Activated CD4-positive, CD25-positive, alpha-beta regulatory T cell (primary cell): ENCODE measurements at regions not wholly inside any gene's neighbourhood (a gene's known extent, or its start where the extent isn't known, plus 50 kb on each side); places are given as distances from the start of the nearest gene placed in this dataset.

Experiments
- DNase-seq, 4 experiments: peaks; one replicate each; lab custom pipeline; 2025; lab: John Stamatoyannopoulos, UW

- DNase-seq, result no peak
Measured at GRCh38 chr13:50682002-50682401, 161.5 kb downstream of the DLEU7 start.

GRCh38 chr13:50682966-50683365, 160.5 kb downstream of the DLEU7 start:
- no peak for DNase-seq

- no peak for DNase-seq
Measured at GRCh38 chr13:50684366-50684765, 159.1 kb downstream of the DLEU7 start.

- no peak for DNase-seq
Measured at GRCh38 chr13:50685491-50685890, 158.0 kb downstream of the DLEU7 start.

- no peak for DNase-seq
Measured at GRCh38 chr13:50685956-50686355, 157.5 kb downstream of the DLEU7 start.

- no peak for DNase-seq
Measured at GRCh38 chr13:50686551-50686950, 156.9 kb downstream of the DLEU7 start.

- no peak for DNase-seq
Measured at GRCh38 chr13:50687545-50687944, 155.9 kb downstream of the DLEU7 start.

- DNase-seq, result no peak
Measured at GRCh38 chr13:50690006-50690405, 153.5 kb downstream of the DLEU7 start.

- DNase-seq, result no peak
Measured at GRCh38 chr13:50691176-50691680, 152.3 kb downstream of the DLEU7 start.

GRCh38 chr13:50691681-50692263, 151.7 kb downstream of the DLEU7 start:
- DNase-seq, result no peak

GRCh38 chr13:50692396-50692915, 151.0 kb downstream of the DLEU7 start:
- no peak for DNase-seq

GRCh38 chr13:50693727-50694126, 149.8 kb downstream of the DLEU7 start:
- no peak for DNase-seq

GRCh38 chr13:50697746-50698539, 145.5 kb downstream of the DLEU7 start:
- no peak for DNase-seq

- no peak for DNase-seq
Measured at GRCh38 chr13:50699874-50700663, 143.4 kb downstream of the DLEU7 start.

GRCh38 chr13:50700664-50701305, 142.7 kb downstream of the DLEU7 start:
- no peak for DNase-seq

- DNase-seq, result no peak
Measured at GRCh38 chr13:50701469-50701868, 142.0 kb downstream of the DLEU7 start.

- DNase-seq, result no peak
Measured at GRCh38 chr13:50706505-50706904, 137.0 kb downstream of the DLEU7 start.

GRCh38 chr13:50707628-50708027, 135.9 kb downstream of the DLEU7 start:
- no peak for DNase-seq

GRCh38 chr13:50708461-50708860, 135.0 kb downstream of the DLEU7 start:
- DNase-seq, result no peak

- DNase-seq, result no peak
Measured at GRCh38 chr13:50709058-50709457, 134.4 kb downstream of the DLEU7 start.

- no peak for DNase-seq
Measured at GRCh38 chr13:50711131-50711815, 132.2 kb downstream of the DLEU7 start.
